GM21737 (cell line): ENCODE measurements at regions not wholly inside any gene's neighbourhood (a gene's known extent, or its start where the extent isn't known, plus 50 kb on each side); places are given as distances from the start of the nearest gene placed in this dataset.

Source experiments
- ATAC-seq: cut with Tn5 transposase; IDR thresholded peaks from one replicate; pipeline ENCODE4 v1.9.1; 2021; ENCODE audit warnings: mild to moderate bottlenecking, moderate library complexity; ENCODE audit not compliant: unreplicated experiment

GRCh38 chr4:138894709-138895108 is 120.9 kb upstream of the NOCT start:
- ATAC-seq, result no peak

GRCh38 chr4:138894011-138894410 is 121.6 kb upstream of the NOCT start:
- ATAC-seq, result no peak

DNA sequence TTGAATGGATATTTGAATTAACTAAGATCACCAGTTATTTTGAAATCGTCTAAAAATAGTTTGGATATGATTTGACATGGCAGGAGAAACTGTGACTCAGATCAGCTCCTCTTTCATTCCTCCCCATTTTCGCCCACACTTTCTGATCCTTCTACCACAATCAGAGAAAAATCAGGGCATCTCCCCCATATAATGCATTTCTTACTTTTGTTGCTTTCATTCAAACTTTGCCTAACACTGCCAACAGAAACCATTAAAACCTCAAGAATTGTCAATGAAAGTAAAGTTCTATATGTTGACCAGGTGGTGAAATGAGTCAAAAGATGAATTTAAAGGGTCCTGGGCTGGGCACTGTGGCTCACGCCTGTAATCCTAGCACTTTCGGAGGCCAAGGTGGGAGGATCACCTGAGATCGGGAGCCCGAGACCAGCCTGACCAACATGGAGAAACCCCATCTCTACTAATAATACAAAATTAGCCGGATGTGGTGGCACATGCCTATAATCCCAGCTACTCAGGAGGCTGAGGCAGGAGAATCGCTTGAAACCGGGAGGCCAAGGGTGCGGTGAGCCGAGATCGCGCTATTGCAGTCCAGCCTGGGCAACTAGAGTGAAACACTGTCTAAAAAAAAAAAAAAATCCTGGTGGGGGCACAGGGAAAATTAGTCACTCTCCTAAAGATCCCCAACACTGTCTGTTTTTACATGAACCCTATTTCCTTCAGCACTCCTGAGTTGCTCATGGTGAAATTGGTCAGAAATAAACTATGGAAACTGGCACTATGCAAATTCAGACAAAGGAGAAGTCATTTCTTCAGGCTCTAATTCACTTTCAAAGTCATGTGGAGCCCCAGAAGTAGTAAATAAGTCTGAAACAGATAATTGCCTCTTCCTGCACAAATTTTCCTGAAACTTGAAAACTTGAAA is 122.8 kb upstream of the NOCT start:
- no peak for ATAC-seq

GRCh38 chr4:138891631-138892031 is 124.0 kb upstream of the NOCT start:
- ATAC-seq, result no peak

DNA sequence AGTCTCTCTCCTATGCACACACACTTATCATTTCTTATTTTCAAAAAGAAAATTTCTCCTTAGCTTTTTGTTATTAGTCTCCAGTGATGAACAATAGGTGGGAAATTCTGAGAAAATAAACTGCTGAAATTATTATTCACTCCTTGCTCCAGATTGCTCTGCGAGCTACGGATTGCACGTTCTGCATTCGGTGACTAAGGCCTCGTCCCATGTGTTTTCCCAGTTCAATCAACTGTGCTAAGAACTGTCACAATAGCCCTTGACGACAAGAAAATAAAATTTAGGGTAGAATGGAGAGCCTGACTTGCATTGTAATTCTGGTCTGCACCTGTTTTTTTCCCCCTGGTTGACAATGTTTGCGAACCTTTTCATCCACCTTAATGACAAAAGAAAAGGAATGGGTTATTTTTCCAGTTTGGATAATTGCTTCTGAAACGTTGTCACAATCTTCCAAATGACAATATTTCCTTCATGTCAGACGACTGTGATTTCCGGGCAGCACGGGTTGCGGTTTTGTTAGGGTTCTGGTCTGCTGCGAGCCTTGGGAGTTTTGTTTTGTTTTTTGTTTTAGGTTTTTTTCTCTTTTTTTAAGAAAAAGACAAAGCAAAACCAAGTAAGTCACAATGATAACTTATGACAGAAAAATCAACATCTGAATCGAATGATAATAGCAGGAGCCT is 124.5 kb upstream of the NOCT start:
- no peak for ATAC-seq

GRCh38 chr4:138889216-138889615 is 126.4 kb upstream of the NOCT start:
- ATAC-seq, result no peak

DNA sequence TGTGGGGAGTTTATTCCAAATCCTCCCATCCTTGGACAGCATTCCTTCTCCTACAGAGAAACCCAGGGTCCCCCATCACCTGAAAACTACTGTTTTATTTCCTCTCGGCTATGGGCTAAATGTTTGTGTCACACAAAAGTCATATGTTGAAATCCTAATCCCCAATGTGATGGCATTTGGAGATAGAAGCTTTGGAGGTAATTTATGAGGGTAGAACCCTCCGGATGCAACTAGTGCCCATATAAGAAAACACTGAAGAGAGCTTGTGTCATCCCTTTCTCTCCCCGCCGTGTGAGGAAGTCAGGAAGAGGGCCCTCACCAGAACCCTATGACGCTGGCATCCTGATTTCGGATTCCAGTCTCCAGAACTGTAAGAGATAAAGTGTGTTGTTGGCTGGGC is 127.8 kb upstream of the NOCT start:
- no peak for ATAC-seq

DNA sequence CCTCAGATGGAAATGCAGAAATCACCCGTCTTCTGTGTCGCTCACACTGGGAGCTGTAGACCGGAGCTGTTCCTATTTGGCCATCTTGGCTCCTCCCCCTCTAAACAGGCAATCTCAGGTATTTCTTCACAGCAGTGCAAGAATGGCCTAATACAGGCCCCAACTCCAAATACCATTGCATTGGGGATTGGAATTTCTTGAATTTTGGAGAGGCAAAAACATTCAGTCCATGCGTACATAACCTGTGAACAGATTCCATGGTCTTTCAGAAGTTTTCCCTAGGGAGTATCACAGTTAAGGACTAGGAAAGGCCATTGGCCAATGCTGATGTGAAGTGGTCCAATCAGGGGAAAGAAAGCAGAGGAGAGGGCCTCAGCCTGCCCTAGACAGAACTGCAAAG is 128.2 kb upstream of the NOCT start:
- ATAC-seq, result no peak

GRCh38 chr4:138879757-138880156 is 135.8 kb upstream of the NOCT start:
- ATAC-seq, result no peak

- no peak for ATAC-seq
Measured at GRCh38 chr4:138875891-138876608, 139.5 kb upstream of the NOCT start.

DNA sequence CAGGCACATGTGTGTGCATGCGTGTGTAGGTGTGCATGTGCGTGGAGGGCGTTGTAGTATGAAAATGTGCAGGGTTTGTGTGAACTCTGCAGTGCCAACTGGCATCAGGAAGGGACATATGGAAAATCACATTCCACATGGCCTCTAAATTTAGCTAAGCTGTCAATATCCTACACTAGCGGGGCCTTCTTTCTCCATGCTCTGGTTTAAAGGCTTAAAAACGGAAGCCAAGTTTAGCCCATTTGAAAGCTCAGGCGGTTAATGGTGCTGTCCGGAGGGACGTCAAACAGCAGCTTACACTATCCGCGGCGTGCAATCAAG is 144.1 kb upstream of the NOCT start:
- ATAC-seq, result no peak

GRCh38 chr4:138870737-138871554 is 144.6 kb upstream of the NOCT start:
- ATAC-seq, result no peak

DNA sequence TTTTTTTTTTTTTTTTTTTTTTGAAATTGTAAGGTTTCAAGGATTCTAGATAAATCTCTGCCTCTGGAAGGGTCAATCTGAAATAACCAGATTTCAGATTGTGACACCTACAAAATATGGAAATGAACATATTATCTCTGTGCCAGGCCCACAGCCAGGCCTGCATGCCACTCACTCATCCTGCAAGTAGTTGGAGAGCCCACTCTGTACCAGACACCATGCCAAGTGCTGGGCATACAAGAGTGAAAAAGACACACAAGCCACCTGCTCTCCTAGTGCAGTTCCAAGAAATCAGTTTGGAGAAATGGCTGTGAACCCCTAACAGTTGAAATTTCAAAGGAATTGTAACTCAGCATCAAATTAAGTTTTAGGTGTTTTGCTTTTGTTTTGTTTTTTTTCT is 145.9 kb upstream of the NOCT start:
- no peak for ATAC-seq

GRCh38 chr4:138869165-138869564 is 146.4 kb upstream of the NOCT start:
- no peak for ATAC-seq

- ATAC-seq, result no peak
Measured at GRCh38 chr4:138868562-138868961, 147.0 kb upstream of the NOCT start.

GRCh38 chr4:138867404-138867803 is 148.2 kb upstream of the NOCT start:
- ATAC-seq, result no peak

GRCh38 chr4:138866314-138866713 is 149.3 kb upstream of the NOCT start:
- no peak for ATAC-seq

DNA sequence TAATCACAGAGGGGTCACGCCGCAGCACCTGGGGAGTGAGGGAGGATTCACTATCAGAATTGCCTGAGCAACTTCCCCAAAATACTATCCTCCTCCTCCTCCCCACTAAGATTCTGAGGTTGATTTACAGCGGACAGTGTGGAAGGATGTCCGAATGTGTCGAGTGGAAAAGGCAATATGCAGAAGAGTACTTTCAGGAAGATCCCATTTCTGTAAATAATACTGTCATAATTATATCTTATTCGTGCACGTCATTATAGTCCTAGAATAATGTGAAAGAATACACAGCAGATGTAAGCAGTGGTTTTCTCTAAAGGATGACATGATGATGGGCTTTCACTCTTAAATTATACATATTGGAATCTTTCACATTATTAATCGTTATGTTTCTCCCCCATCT is 149.8 kb upstream of the NOCT start:
- ATAC-seq, result no peak

- ATAC-seq, result no peak
Measured at GRCh38 chr4:138864961-138865720, 150.4 kb upstream of the NOCT start.

DNA sequence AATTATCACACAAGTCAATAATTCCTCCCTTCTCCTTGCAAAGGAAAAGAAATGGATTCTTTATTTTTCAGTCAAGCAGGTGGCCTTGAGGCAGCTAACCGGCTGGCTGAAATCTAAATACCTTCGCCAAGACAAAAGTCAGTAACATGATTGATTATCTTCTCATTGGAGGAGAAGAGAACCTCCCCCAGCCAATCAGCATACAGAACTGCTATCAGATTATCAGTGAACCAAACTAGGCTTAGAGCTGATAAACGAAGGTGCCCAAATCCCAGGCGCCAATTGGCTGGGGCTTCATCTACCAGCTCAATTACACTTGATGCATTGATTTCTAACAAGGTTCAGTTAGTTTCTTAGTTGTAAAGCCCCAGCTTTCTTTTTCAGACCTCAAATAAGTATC is 152.4 kb upstream of the NOCT start:
- no peak for ATAC-seq
